DMS114 treated with DMSO at 0.1 percent for 48 hours (cell line): ENCODE measurements at regions not wholly inside any gene's neighbourhood (a gene's known extent, or its start where the extent isn't known, plus 50 kb on each side); places are given as distances from the start of the nearest gene placed in this dataset.

Experiments used
- DNase-seq: peaks from one replicate; lab custom pipeline; 2025; ENCODE audit not compliant: unreplicated experiment; lab: John Stamatoyannopoulos, UW

DNA sequence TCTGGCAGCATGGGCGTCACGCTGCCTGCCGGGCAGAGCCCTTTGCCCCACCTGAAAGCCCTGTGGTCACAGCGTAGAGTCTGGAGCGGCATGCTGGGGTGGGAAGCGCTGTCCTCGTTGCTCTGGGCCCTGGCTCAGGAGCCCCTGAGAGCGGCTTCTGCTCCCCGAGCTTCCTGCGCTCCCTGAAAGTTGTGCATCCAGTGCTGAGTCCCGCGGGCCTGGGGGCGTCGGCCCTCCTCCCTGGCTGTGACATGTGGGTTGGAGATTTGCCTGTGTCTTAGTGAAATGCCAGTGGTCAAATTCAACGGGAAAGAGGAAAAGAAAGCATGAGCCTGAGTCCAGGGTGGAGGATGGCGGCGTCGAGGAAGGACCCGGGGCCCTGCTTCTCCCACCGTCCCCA, 1208.0 kb downstream of the BRD1 start:
- DNase-seq, result no peak

DNA sequence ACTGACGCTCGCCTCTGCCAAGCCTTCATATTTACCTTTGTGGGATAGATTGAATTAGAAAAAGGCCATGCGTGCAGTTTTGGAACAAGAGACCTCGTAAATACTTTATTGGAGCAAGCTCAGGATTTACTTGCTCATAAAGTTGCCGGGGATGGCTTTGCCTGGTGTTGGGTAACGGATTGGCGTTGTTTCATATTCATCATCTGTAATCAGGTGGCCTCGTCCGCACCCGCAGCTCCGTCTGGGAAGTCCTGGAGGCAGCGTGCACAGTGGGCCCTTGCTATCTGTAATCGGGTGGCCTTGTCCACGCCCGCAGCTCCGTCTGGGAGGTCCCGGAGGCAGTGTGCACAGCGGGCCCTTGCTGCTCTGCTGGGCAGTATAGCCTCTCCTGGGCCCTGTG, 1209.3 kb downstream of the BRD1 start:
- no peak for DNase-seq

DNA sequence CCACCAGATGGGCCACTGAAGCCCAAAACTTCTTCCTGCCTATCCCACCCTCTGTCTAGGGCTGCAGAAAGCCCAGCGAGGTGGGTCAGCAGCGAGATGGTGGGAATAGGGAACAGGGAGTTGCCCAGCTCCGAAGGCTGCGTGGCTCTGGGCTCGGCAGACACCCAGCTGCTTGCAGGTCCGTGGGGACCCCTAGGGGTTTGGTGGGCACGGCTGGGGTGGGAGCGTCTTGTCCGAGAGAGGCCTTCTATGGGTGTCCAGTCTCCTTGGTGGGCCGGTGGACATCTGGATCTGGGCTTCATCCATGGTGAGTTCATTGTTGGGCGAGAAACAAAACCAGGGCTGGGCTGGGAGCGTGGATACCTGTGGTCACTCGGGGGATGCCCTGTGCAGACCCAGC, 1211.0 kb downstream of the BRD1 start:
- no peak for DNase-seq

DNA sequence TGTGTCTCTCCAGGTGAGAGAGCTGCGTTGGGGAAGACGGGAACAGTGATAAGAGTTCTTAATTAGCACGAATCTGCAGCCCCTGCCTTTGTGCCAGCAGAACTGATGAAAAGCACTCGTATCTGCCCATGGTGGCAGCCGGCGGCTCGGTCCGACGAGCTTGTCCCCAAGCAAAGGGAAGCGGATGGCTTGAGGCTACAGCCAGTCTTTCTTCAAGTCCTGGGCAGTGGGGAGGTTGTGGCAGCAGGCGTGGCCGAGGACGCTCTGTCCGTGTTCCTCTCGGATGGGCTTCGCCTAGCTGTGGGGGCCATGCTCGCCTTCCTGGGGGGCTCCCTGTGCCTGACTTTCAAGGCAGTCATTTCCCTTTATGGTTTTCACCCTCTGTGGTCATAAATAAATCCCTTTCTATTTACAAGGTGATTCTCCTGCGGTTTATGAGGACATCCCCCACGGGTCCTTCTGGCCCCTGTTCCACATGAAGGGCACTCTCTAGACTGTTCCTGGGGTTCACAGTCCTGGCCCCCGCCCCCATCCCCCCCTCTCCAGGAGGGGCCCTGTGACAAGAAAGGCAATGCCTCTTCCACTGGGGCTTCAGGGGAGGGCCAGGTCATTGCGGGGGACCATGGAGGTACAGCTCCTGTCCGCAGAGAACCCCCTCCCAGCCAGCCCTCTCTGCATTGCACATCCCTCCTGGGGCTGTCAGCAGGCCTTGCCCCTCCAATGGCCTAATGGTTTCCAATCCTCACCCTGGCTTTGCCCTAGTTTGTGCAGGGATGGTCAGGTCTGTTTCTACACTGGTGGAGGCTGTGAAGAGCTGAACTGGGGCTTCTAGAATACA, 1212.3 kb downstream of the BRD1 start:
- DNase-seq, result no peak

DNA sequence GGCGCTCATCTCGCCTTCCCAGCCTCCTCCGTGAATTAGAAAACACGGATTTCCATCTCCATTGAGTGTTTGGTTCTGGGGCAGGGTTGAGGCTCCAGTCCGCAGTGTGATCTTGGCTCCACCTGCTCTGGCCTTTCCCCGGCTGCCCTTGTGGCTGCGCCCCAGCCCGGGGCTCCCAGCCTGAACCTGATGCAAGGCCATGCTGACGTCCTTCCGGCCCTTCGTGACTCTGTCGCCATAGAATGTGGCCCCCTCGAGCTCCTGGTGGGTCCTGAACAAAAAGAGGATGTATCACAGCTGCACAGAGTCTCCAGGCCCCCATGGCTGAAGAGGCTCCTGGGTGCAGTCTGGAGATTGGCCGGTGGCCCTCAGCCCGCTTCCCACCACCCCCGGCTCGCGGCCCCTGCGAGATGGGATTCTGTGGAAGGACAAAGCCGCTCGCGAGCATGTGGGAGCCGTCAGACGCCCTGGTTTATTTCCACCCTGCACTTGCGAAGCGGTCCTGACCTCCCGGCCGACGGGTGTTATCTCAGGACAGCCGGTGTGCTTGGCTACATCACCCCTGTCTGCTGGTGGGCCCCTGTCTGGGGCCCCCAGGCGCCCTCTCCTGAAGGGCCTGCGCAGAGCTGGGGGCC, 1214.0 kb downstream of the BRD1 start:
- no peak for DNase-seq

DNA sequence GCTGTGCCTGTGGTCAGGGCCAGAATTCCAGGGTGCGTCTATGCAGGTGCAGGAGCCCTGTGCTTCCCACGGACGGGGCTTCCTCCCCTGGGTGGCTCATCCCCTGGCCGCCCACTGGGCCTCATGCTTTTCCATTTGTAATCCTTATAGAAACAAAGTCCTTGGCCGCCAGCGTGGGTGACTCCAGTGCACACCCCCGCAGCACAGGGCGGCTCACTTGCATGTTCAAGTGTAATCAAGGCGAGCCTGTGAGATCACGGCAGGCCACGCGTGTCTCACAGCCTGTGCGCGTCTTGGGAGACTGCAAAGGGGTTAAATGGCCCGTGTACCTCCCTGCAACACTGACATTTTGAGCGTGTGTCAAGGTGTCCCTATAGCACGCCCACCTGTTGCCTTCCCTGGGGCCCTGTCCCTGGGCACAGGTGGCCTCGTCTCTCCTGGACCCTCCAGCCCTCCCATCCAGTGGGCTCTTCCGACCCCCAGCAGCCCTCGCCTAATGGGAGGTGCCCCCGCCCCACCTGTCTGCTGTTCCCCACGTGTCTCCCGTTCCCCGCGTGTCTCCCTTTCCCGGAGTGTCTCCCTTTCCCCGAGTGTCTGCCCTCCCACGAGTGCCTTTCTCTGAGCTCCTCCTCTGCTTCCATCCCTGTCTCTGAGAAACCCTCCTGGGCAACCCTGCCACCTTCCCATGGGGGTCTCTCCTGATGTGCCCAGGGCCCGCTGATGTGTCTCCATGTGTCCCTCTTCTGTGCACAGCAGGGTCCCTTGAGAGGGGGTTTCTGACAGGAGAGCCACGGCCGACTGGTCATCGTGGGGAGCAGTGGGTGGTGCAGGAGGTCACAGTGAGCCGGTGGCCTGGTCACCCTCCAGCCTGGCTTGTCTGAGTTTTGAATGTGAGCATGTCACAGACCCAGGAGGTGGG, 1215.3 kb downstream of the BRD1 start:
- DNase-seq, result no peak

DNA sequence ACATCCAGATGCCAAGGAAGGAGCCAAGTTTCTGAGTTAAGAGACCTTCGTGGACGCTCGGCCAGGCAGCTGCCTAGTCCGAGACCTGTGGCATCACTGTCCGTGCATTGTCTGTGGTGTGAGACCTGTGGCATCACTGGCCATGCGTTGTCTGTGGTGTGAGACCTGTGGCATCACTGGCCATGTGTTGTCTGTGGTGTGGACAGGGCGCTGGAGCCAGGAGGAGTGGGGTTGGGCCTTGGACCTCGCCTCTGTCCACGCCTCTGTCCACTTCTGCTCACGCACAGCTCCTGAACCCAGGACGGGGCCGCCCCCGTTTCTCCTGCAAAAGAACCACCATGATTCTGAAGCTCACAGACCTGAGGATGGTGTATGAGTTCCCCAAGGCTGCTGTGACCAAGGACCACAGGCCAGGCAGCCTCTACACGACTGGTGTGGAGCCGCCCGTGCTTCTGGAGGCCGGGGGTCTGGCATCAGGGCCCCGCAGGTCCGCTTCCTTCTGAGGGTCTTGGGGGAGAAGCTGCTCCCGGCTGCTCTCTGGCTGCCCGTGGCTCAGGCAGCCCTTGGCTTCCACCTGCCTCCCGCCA, 1218.3 kb downstream of the BRD1 start:
- no peak for DNase-seq

DNA sequence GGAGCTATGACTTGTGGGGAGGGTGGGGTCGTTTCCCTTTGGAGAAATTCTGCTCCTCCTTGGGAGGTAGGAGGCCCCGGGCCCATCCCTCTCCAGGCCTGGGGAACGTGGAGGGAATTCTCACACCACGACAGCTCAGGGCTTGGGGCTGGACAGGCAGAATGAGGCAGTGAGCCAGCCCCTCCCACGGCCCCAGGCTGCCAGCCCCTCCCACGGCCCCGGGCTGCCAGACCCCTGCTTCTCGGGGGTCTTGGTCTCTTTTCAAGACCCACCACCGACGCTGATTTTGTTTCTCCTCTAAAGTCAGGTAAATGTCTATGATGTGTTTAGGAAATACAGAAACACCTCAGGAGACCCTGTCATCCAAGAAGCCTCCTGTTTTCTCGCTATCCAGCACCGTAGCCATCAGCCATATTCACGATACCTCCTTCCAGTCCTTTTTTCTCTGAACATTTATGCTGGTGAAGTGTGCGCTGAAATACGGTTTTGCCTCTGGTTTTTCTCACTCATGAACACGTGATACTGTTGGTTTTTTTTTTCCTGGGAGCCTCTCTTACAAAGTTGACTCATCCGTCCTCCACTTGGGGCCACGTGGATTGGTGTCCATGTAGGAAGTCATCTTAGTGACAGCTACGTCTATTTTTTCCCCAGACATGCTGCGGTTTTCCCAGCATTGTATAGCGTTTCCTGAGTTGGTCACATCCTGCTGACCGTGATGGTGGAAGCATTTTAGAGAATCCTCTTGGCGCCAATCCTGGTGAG, 1219.6 kb downstream of the BRD1 start:
- no peak for DNase-seq

DNA sequence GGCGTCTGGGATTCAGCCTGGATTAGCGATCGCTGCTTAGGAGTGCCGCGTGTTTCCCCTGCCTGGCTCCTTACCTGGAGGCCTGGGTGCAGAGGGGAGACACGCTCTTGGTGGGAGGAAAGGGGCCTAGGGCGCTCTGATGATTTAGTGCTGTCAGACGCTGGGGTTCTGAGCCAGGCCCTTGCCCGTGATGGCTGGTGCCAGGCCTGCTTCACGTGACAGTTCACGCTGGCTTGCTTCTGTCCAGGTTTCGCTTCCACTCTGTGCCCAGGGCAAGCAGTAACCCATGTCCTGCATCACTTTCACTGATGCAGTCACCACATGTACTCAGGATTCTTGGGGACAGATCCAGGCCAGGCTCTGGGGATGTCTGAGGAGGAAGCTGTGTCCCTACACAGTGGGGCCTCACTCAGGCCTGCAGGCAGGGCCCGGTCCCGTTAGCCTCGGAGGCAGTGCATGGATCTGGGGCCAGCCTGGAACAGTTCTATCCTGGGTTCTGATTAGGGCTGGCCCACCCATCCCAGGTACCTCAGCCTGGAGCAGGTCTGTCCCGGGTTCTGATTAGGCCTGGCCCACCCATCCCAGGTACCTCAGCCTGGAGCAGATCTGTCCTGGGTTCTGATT, 1220.9 kb downstream of the BRD1 start:
- no peak for DNase-seq

DNA sequence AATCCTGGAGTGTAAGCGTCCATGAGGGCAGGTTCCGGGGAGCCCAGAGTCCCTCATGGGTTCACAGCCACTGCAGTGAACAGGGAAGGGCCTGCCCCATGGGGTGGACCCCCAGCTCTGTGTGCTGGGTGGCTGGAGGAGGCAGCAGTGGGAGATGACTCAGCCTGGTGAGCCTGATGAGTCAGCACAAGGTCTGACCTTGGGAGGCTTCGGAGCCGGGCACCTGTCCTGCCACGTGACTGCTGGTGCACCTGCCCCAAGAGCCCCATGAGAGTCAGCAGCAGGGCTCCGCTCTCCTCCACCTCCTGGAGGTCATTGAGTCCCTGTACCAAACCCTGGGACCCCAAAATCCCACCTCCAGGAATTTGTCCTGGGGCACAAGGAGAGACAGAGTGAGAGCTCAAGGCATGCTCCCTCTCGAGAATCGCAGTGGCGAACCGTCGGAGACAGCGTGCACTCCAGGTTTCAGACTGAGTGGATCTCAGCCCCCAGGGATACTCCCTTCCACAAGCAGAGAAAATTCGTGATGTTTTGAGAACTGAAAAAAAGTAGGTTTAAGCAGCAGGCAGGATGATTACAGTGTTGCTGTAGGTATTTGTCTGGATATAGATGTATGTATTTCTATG, 1221.7 kb downstream of the BRD1 start:
- no peak for DNase-seq

DNA sequence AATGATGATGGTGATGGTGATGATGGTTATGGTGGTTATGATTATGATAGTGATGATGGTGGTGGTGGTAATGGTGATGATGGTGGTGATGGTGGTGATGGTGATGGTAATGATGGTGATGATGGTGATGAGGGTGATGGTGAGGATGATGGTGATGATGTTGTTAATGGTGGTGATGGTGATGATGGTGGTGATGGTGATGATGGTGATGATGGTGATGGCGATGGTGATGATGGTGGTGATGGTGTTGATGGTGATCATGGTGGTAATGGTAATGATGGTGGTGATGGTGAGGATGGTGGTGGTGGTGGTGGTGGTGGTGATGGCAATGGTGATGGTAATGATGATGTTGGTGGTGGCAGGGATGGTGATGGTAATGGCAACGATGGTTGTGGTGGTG, 1222.5 kb downstream of the BRD1 start:
- no peak for DNase-seq

DNA sequence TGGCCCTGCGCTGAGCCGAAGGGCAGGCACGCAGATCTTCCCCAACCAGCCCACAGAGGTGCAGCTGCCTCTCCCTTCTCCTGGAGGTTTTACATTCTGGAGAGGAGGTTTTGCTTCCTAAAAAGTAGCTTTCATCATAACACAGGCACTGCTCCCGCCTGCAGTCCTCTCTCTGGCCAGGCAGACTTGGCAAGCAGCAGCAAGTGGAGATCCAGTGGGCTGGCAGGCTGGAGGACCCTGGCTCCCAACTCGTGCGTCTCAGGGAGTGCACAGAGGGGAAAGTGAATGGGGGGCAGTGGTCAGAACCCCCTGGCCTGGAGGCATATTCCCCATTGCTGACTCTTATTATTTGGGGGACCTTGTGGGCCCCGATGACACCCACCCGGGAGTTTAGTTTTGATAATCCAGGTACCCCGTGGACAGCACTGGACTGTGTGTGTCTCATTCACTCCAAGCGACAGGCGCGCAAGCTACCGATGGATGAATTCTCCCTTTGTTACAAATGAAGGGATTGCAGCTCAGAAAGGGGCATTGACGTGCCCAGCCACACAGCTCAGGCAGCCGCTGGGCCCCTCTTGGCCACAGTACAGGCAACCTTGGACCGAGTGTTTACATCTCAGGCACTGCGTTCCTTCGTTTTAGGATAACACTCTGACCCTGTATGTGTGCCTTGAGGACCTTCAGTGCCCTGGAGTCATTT, 1223.9 kb downstream of the BRD1 start:
- DNase-seq, result no peak

DNA sequence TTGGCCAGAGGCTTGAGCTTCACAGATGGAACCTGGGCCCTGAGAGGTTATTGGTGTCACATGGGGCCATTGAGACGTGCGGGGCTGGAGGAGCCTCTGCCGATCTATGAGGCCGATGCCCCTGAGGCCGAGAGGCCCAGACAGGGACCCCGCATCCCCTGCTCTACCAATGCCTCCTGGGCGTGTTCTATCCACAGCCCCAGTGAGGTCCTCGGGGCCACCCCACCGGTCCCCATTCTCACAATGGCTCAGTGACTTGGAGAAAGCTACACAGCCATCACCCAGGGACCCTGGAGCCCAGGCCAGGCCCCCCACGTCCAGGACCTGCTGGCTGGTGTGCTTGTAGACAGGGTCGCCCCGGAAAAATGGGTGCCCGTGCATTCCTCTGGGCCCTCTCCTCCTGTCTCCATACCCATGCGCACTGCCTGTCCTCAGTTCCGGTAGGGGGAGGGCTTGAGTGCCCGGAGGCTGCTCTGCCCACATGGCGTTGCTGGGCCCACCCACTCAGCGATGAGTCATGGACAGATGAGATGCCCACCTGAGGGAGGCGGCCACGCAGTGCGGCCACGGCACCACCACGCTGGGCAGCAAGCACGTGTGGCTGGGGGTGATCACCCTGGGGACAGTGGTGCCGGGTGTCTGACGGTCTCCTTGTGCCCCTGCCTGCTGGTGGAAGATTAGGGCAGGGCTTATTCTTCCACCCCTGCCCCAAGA, 1224.7 kb downstream of the BRD1 start:
- DNase-seq, result no peak

DNA sequence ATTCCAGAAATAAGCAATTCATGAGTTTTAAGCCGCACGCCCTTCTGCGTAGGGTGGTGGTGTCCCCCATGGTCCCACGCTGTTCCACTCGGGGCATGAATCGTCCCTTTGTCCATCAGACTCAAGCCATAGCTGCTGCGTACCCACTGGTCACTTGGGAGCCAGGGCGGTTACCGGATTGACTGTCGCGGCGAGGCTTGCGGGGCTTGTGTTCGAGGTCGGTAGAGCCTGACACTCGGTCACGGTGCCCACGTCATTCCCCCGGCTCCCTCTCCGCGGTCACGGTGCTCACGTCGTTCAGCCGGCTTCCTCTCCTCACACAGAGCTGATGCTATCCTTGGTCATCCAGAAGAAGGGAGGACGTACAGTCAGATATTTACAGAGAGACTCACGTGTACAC, 1227.0 kb downstream of the BRD1 start:
- DNase-seq, result no peak

DNA sequence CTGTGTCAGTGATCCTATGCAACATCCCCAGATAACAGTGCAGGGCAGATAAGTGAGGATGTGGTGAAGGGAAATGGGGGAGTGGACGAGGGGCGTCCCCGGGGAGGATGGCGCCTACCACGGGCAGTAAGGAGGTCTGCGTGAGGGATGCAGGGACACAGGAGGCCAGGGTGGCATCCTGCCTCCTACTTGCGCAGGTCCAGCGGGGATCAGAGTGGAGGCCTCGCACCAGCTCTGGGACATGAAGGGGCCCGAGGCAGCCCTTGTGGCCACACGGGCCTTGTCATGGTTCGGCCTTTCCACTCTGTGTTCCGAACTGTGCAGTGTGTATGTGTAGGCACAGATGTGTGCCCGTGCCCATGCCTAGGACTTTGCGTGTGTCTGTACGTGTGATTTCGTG, 1227.5 kb downstream of the BRD1 start:
- no peak for DNase-seq

DNA sequence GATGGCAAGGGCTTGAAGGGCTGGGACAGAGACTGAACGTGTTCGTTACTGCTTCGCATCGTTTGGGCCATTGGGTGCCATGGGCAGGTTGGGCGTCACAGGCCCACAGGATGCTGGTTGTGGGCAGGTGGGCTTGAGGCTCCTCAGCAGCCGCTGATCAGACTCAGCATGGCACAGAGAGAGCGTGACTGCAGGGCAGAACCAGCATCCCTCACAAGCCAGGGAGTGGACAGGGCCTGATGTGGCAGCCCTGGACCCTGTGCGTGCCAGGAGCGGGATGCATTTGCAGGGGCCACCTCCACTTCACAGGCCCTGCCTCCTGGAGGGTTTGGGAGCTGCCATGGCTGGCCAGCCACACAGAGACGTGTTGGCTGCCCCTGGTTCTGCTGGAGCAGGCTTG, 1228.3 kb downstream of the BRD1 start:
- no peak for DNase-seq

DNA sequence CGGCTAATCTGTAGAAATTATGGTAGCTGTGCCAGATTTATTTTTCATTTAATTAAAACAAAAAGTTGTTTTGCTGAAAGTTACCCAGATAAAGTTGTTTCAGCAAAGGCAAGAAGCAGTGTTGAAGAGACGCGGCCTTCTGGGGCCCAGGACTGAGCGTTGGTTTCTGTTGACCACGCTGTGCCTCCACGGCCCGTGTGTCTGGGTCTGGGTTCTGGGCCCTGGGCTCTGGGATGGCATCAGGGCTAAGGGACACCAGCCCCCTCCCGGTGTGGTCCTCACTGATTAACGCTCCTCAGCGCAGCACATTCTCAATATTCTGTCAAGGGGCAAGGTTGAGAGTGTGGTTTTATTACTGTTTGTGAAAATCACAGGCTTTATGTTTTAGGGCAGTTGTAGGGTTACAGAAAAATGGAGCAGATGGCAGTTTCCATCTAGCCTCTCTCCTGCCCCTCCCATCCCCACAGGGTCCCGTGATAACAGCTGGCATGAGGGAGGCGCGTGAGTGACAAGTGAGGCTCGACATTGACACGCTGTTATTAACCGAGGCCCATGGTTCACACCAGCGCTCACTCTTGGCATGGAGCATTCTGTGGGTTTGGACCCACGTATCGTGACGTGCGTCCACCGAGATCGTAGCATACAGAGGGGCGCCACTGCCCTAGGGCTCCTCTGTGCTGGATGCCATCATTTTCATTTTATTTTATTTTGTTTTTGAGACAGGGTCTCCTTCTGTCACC, 1231.4 kb downstream of the BRD1 start:
- DNase-seq, result no peak

DNA sequence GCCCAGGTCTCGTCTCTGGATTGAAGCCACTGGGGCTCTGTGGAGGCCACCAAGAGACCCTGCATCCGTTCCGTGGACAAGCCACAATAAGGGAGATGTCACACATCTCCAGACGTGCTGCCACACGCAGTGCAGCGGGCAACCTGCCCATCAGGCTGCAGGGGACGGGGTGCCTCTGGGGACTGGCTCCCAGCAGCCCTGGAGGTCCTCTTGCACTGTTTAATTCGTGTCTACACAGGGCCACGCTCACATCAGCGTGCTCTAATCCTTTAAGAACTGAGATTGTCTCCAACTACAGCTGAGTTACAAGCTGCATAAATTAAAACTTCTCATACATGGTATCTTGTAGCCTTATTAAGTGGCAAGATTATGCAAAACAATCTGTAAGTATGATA, 1232.2 kb downstream of the BRD1 start:
- no peak for DNase-seq
